ENCODE measurements at regions not wholly inside any gene's neighbourhood (a gene's known extent, or its start where the extent isn't known, plus 50 kb on each side); places are given as distances from the start of the nearest gene placed in this dataset.
"Not testable (repeated sequence)": the region's sequence is repeated elsewhere in the genome, so short reads cannot be mapped to it uniquely, and the experiment has no call there.

DNA sequence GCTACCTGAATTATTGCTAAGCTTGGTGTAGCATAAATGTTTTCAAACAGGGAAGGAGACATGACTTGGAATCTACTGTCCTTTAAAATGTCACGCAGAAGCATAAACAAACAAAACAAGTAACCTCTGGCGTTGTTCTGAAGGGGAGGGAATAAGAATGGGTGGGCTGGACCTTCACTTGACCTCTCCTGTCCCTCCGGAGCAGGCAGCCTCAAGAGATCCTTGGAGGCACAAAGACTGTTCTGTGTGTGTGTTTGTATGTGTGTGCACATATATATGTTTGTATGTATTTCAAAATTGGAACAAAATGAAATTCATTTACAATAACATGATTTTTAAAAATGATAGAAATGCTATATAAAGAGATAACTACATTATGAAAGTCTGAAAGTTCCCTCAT lies 91.3 kb upstream of the DCLK2 start:
- DNase-seq (ENCODE audit: low spot score): no peak

DNA sequence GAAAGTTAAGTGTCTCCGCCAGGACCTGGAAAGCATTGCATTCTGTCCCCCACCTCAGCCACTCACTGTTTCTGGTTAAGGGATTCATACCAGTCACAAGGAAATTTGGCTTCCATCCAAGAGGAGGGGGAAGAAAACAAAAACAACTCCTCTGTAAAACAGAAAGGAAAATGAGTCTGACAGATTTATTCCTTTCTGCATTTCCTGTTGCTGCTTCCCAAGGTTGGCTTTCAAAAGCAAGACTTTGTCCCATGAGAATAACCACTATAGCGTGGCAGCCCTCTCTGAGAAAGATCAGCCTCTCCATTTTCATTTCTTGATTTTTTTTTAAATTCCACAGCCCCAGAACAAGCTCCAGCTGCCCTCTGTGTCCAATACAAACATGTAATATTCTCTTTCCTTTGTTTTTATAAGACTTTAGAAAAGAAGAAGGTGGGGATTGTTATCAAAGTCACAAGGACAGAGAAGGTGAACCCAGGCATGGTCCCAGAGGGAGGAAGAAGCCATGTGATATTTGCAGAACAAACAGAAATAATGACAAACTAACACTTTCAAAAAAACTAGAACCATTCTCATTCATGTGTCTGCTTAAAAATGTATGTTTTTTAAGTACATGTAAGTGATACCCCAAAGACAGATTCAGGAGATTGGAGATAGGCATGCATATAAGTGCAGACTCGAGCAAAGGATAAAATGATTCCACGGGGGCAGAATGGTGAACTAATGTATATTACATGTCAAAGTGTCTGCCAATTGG lies 90.7 kb upstream of the DCLK2 start:
- no peak for DNase-seq (ENCODE audit: low spot score)

DNA sequence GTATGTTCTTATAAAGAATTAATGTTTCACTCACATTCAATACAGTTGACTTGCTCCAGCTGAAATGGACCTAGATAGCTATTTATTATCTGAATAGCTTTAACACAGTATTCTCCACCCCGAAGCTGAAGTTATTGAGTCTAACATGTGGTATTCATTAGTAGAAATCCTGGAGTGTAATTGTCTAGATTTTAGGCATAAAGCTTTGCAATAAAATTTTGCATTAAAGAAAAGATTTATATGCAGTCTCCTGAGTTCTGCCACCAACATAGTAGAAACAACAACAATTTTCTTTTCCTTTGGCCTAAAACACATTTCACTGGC lies 90.2 kb upstream of the DCLK2 start:
- no peak for DNase-seq (ENCODE audit: low spot score)

DNA sequence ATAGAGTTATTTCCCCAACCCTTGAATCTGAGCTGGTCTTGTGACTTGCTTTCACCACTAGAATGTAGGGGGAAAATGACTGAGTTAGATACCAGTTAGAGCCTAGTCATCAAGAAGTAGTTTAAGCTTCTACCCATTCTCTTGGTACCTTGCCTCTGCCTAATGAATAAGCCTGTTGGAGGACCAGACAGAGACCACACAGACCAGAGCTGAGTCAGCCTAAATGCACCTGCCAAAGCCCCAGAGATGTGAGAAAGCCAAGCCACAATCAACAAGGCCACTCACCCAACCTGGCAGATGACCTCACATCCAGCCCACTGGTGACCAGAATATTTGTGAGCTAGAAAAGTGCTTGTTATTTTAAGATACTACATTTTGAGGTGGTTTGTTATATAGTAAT lies 85.2 kb upstream of the DCLK2 start:
- DNase-seq (ENCODE audit: low spot score): no peak

DNA sequence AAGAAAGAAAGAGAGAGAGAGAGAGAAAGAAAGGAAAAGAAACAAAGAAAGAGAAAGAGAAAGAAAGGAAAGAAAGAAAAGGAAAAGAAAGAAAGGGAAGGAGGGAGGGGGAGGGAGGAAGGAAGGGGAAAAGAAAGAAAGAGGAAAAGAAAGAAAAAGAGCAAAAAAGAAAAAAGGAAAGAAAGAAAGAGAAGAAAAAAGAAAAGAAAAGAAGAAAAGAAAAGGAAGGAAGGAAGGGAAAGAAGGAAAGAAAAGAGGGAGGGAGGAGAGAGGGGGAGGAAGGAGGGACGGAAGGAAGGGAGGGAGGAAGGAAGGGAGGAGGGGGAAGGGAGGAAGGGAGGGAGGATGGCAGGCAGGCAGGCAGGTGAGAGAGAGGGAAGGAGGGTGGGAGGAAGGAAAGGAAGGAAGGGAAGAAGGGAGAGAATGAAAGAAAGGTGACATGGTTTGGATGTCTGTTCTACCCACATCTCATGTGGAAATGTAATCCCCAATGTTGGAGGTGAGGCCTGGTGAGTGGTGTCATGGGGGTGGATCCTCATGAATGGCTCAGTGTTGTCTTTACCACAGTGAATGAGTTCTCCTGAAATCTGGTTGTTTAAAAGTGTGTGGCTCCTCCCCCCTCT lies 83.0 kb upstream of the DCLK2 start:
- DNase-seq (ENCODE audit: low spot score): no peak

DNA sequence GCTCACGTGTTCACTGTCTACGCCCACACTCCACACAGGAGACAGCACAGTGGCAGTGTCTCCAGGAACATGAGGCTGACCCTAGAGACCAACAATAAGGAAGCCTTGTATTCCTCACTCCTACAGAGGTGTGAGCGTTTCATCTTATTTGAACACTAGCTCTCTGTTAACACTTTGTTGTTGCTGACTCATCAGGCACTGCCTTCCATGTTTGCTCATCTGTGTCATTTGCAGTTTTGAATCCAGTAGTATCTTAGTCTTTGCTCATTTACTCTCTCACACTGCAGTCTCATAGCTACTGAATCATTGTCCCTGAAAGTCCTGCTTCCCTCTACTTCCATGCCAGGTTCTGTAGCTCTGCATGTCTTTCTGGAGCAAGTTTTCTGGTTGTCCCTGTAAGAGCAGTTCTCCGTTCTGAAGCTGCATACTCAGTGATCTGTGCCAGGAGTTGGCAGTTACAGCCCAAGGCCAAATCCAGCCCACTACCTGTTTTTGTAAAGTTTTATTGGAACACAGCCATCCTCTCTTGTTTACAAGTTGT lies 80.3 kb upstream of the DCLK2 start:
- DNase-seq (ENCODE audit: low spot score): peak; percentile 20

DNA sequence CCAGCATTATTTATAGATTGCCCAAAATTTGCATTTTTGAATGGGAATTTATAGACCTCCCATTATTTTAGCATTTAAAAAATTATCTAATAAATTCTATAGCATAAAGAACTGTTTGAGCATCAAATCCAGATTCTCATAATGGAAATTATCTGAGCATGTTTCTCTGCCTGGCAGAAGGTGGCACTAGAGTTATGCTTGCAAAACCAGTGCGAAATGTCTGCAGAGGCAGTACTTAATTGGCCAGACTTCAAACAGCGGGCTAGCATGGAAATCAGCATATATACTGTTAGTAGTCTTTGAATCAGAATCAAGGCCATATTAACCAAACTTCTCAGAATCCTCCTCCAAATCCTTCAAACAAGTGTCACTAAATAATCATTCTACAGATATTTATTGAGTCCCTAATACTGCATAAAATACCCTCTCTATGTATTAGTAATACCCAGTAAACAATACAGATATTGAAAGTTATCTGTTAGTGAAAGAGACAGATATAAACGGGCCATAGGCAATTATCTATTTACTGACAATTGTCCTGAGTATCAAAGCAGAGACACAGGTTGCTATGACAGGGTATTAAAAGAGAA lies 78.7 kb upstream of the DCLK2 start:
- DNase-seq (ENCODE audit: low spot score): peak; percentile 65

DNA sequence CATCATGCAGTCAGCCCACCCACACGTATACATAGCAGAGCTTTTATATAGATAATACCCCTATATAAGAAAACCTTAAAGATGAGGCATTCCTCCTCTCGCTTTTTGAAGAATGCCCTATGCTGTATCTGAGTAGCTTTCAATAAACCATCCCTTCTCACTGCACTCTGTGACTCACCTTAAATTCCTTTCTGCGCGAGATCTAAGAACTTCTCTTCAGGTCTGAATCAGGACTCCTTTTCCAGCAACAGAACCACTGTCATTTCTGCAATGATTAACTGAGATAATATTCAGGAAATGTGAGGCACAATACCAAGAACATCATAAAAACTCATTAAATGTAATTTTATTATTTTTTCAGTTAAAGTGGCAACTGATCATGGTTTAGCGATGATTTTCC lies 76.4 kb upstream of the DCLK2 start:
- DNase-seq (ENCODE audit: low spot score): no peak

DNA sequence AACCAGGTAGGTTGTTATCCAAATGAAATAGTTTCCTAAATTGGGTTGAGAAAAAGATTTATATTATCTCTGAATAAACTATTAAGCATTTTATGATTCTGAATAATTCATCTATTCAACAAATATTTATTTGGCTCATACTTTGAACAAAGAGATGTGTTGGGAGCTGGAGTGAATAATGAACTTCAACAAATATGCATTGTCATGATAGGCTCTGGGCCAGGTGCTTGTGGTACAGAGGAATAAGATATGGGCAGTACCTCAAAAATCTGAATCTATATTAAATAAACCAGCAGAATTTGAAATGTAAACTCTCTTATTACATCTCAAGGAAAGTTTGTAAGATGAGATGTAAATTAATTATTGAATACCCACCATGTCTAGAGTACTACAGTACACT lies 75.7 kb upstream of the DCLK2 start:
- DNase-seq (ENCODE audit: low spot score): no peak

DNA sequence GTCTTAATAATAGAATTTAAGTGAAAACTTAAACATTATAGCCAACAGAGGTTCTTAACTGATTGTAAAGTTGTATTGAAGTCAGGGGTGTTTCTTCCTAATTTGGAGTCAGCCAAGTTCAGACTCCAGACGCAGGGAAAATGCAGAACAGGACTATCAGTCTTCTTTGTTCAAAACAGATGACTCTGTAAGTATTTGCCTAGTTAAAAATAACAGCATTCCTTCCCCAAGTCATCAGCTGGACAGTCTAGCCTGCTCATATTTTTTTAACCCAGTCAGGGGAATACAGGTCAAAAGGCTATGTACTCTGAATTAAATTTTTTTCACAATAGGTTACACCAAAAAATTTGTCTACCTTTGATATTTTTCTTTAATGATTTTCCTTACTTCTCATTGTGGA lies 73.8 kb upstream of the DCLK2 start:
- no peak for DNase-seq (ENCODE audit: low spot score)

DNA sequence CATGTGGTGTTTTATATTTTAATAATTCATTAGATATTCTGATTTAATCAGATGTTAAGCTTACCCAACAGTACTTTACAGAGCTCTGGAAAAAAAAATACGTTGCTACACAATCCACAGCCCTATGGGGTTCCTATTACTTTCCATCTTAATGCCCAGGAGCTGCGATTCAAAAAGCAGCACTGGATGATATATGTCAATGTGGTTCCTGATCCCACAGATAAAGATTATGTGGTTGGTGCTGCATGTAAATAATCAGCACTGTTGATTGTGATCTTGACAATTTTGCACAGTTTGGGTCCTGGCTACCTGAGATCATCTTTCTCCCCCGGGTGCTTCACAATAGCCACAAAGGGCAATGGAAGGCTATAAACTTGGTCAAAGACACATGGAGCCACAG lies 72.7 kb upstream of the DCLK2 start:
- no peak for DNase-seq (ENCODE audit: low spot score)

DNA sequence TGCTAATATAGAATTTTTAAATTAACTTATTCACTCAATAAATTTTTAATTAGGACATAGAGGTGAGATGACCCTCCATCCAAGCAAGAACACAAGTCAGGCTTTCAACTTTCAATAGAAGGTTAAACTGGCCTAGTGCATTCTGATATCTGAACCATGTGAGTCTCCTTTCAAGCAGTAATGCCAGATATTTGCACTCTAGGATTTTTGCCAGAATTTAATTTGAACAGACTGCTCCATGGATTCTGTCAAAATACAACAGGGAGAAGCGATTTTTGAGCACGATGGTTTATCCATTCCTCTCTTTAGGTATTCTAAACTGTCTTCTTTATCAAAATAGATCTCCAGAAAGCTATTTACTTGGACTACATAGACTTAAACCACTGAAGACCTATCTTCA lies 72.0 kb upstream of the DCLK2 start:
- DNase-seq (ENCODE audit: low spot score): no peak

DNA sequence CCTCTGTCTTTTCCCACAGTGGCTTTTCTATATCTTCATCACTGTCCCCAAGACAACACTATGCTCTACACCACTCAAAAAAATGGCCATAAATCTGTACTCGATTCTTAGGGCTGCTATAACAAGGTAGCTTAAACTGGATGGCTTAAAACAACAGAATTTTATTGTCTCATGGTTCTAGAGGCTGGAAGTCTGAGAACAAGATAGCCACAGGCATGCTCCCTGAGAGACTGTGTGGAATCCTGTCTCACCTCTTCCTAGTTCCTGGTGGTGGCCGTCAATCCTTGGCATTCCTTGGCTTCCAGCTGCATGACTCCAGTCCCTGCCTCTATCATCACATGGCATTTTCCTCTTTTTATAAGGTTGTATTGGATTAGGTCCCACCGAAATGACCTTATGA lies 70.7 kb upstream of the DCLK2 start:
- DNase-seq (ENCODE audit: low spot score): no peak

DNA sequence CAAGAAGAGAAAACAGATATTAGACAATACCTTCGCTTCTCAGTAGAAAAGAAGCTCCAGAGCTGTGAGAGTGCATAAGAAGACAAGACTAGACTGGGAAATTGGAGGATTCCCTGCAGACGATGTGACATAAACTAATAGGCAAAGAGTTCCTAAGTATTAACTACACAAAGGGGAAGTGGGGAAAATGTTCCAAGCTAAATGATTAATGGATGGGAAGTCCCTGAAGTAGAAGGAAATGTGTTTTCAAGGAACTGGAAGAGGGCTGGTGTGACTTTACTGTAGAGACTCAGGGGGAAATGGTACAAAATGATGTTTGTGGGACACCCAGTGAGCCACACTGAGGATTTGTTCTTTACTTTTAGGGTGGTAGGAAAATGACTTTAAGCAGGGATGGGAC lies 69.7 kb upstream of the DCLK2 start:
- DNase-seq (ENCODE audit: low spot score): no peak

DNA sequence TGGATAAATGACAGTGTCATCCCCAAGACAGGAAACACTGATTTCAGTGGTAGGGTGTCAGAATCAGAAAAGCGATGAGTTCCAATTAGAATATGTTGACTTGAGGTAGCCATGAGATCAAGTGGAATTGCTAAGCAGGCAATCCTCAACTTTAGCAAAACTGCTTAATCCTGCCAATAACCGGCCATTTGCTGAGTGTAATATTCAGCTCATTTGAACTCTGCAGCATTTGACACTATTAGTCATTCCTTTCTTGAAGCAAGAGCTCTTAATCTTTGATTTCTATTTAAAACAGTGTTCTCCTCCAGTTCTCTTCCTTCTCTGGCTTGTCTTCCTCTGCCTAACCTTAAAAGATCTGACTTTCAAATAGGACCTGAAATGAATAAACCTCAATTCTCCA lies 68.7 kb upstream of the DCLK2 start:
- no peak for DNase-seq (ENCODE audit: low spot score)

DNA sequence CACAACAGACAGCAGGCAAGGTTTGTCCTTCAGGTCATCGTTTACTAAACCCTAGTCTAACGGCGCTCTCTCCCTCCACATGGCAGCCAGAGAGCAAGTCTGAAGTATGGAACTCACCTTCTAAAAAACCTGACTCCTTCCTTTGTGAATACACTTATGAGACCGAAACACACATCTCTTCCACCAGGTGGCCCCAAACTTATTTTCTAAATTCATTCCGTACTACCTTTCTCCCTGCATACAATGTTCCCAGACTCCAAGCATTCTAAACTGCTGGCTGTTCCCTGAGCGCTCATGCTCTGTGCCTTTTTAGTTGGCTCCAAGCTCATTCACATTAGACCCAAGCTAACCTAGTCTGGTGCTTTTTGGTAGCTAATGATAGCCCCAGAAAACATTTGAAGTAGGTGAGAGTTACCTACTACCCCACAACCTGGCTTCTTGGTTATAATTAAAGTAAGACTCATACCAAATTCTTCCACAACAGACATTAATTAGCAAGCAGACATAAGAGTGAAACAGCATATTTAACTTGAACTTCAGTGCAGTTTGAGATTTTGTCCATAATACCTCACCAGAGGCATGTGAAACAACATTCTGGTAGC lies 67.6 kb upstream of the DCLK2 start:
- peak; percentile 58 for DNase-seq (ENCODE audit: low spot score)

DNA sequence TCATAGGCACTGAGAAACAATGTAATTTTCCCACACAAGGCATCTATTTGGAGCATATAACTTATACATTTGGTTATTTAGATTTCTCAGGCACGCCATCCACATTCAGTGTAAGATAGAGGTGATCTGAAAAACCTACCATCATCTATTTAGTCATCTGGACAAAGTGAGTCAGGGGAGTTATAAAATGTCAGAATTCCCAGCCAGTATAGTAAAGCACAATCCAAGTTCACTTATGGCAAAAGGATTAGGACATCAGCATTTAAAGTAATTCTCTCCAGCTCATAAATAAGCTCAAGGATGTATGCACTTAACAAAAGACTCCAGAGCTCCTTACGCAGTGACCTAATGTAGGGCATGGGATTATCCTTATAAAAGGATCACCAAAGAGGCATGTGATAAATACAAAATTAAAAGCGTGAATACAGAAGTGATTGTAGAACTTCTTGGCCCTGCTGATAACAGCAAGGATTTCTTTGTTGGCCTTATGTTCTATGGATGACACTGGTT lies 65.3 kb upstream of the DCLK2 start:
- no peak for DNase-seq (ENCODE audit: low spot score)

DNA sequence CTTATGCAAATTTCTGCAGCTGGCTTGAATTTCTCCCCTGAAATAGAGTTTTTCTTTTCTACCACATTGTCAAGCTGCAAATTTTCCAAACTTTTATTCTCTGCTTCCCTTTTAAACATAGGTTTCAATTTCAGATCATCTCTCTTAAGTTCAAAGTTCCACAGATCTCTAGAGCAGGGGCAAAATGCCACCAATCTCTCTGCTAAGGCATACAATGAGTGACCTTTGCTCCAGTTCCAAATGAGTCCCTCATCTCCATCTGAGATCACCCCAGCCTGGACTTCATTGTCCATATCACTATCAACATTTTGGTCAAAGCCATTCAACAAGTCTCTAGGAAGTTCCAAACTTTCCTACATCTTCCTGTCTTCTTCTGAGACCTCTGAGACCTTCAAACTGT lies 62.3 kb upstream of the DCLK2 start:
- DNase-seq (ENCODE audit: low spot score): not testable (repeated sequence)

DNA sequence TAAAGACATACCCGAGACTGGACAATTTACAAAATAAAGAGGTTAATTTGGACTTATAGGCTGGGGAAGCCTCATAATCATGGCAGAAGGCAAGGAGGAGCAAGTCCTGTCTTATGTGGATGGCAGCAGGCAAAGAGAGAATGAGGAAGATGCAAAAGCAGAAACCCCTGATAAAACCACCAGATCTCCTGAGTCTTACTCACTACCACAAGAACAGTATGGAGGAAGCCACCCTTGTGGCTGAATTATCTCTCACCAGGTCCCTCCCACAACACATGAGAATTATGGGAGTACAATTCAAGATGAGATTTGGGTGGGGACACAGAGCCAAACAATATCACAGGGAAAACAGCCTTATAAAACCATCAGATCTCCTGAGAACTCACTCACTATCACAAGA lies 61.6 kb upstream of the DCLK2 start:
- DNase-seq (ENCODE audit: low spot score): not testable (repeated sequence)

DNA sequence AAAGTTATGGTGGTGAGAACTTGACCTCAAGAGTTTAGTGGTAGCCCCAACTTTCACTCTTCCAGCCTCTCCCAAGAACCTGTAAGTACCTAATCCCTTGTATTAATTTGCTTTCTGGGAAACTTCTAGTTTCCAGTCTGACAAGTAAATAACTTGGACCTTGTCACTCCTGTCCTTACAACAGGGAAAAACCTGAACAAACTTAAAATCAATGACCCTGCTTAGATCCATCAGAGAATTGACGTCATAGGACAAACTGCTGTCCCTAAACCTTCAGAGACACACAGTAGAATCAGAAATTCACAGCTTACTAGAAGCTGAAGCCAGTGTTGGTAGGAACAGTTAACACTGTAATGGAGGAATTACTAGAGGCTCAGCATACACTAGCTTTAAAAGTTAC lies 60.0 kb upstream of the DCLK2 start:
- DNase-seq (ENCODE audit: low spot score): no peak

DNA sequence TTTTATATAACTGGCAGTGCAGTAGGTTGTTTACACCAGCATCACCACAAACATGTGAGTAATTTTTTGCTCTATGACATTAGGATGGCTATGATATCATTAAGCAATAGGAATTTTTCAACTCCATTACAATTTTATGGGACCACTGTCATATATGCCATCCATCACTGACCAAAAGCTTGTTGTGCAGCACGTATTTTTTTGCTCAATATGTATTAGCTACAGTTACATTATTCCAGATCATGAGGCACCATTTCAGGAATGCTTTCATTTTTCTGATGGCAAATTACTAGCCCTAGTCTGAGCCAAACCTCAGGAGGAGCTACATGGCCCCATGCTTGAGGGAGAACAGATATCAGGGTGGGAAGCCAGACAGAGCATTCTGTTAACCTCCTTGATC lies 56.8 kb upstream of the DCLK2 start:
- no peak for DNase-seq (ENCODE audit: low spot score)

DNA sequence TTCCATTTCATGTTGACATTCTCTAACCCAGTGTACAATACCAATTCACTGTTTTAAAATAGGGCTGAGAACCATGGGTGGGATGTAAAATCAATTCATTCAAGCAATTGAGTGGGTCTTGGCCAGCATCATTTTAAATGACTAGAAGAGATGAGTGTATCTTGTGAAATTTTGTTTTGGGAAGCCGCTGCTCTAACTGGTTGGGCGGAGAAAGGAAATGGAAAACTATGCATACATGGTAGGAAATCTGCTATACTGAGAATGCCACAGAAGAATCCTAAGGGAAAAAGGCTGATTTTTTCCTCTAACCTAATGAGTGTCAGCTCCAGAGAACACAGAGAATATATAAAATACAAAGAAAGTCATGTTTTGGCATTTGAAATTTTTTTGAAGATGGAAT lies 54.8 kb upstream of the DCLK2 start:
- no peak for DNase-seq (ENCODE audit: low spot score)

DNA sequence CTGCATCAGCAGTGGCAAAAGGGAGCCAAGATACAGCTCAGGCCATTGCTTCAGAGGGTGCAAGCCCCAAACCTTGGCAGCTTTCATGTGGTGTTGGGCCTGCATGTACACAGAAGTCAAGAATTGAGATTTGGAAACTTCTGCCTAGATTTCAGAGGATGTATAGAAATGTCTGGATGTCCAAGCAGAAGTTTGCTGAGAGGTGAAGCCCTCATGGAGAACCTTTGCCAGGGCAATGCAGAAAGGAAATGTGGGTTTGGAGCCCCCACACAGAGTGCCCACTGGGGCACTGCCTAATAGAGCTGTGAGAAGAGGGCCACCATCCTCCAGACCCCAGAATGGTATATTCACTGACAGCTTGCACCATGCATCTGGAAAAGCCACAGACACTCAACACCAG lies 51.3 kb upstream of the DCLK2 start:
- not testable (repeated sequence) for DNase-seq (ENCODE audit: low spot score)

All from NAMALWA (cell line).